Gastroesophageal sphincter (tissue), 3 donors: ENCODE measurements at regions not wholly inside any gene's neighbourhood (a gene's known extent, or its start where the extent isn't known, plus 50 kb on each side); places are given as distances from the start of the nearest gene placed in this dataset.

Experiments used
- CTCF ChIP-seq, 4 experiments: fragments of 200-600 bp in 2 of 4; fragments of 450-650 bp in 2 of 4; sonication (generic) in 1 of 4; IDR thresholded peaks; one replicate each; pipeline ENCODE4 v1.5.1; 2017 to 2019; ENCODE audit warnings: antibody characterized with exemption in 4 of 4, mild to moderate bottlenecking in 2 of 4, moderate library complexity in 2 of 4
- POLR2A ChIP-seq, 2 donors: fragments of 450-650 bp; IDR thresholded peaks; one replicate each; pipeline ENCODE4 v1.6.1; 2017; ENCODE audit warnings: antibody characterized with exemption in 2 of 2, mild to moderate bottlenecking in 2 of 2, moderate library complexity in 1 of 2
- POLR2AphosphoS5 ChIP-seq: sonication (generic); formaldehyde crosslinking; IDR thresholded peaks from one replicate; pipeline ENCODE4 v1.6.1; 2017; ENCODE audit warnings: antibody characterized with exemption

DNA sequence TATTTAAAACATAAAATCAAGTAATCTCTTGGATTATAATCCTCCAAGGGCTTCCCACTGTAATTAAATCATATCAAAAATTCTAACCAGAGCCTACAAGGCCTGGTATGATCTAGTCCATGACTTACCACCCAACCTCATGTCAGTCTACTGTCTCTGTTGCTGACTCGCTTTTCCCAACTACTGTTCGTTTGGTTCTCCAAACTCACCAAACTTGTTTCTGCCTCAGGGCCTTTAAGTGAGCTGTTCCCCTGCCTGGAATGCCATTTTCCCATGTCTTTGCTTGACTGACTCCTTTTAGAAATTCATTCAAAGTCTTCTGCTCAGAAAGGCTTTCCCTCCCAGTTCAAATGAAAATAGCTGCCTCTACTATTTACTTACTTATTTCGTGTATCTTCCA, 95.9 kb downstream of the ZC3H11B start:
- TF ChIP-seq POLR2A (IDR thresholded peaks at IDR 0.05) (no peak), POLR2AphosphoS5 (no peak), CTCF (IDR thresholded peaks at IDR 0.05) (no peak)
